ENCODE measurements at regions not wholly inside any gene's neighbourhood (a gene's known extent, or its start where the extent isn't known, plus 50 kb on each side); places are given as distances from the start of the nearest gene placed in this dataset.
"Not testable (repeated sequence)": the region's sequence is repeated elsewhere in the genome, so short reads cannot be mapped to it uniquely, and the experiment has no call there.

- no peaks in the 10 kb centered on the region for H3K9me1 ChIP-seq (ENCODE audit: control insufficient read depth, insufficient read depth, low read length)
- DNase-seq (ENCODE audit: extremely low read depth in 1 of 4, low spot score in 3 of 4) (no peak), FAIRE-seq (no peak), ATAC-seq (no peak)
- H3K36me3 ChIP-seq (ENCODE audit: control insufficient read depth, insufficient read depth, low read length) = no peaks in the 10 kb centered on the region
- TF ChIP-seq ZBTB8A (IDR thresholded peaks at IDR 0.05; ENCODE audit: partially characterized antibody) = no peak
- H3K9me3 ChIP-seq (replicated peaks; ENCODE audit: control insufficient read depth, insufficient read depth, low read depth, low read length) = no peaks in the 10 kb centered on the region; the same call in 1 of the 2 replicates
- POLR2A ChIA-PET = no interaction called here
- no peak overlapping the region for H3K4me3 ChIP-seq
- no peaks in the 10 kb centered on the region for H3K4me1 ChIP-seq (replicated peaks in 1 of 2; ENCODE audit: control insufficient read depth in 2 of 2, insufficient read depth in 2 of 2, low read length in 2 of 2)
- H3K79me2 ChIP-seq (ENCODE audit: control insufficient read depth, insufficient read depth, low read length) = no peaks in the 10 kb centered on the region
- no peaks in the 10 kb centered on the region for H3K27me3 ChIP-seq (ENCODE audit: control insufficient read depth in 2 of 2, insufficient read depth in 2 of 2, low read length in 2 of 2)
- BruUV-seq (replicated peaks) = no TSS peak
- 4% methylated on average over 2 of the region's 2 CpGs for WGBS (ENCODE audit: insufficient coverage, low coverage, missing lambda C conversion rate)
- H3K9ac ChIP-seq (ENCODE audit: insufficient read depth in 1 of 2, low read depth in 2 of 2, low read length in 2 of 2) = no peak overlapping the region
- CTCF ChIA-PET (ENCODE audit: low intra/inter-chr PET ratio) = no interaction called here
- H3K27ac ChIP-seq (ENCODE audit: extremely low read depth, low read depth, low read length) = no peak overlapping the region
- intact Hi-C loops (cut with micrococcal nuclease) (no loop called here), in situ Hi-C loops (cut with MboI) (loop anchor here (25.0 kb wide), 1 partner anchor 367 kb away; no protein-coding TSS in a partner anchor)
- H3K4me2 ChIP-seq (ENCODE audit: insufficient read depth, low read length) = no peak overlapping the region
- no peak overlapping the region for H2AFZ ChIP-seq (ENCODE audit: low read depth, low read length)
- no peaks in the 10 kb centered on the region for H4K20me1 ChIP-seq (replicated peaks; ENCODE audit: control insufficient read depth, insufficient read depth, low read length)
Measured at GRCh38 chr15:25095179-25095578, 140.4 kb downstream of the SNRPN start.

GRCh38 chr15:25099966-25100365 lies 145.2 kb downstream of the SNRPN start:
- H3K36me3 ChIP-seq (ENCODE audit: control insufficient read depth, insufficient read depth, low read length); H3K9me3 ChIP-seq (replicated peaks; ENCODE audit: control insufficient read depth, insufficient read depth, low read depth, low read length); intact Hi-C loops (cut with micrococcal nuclease); POLR2A ChIA-PET; H3K9me1 ChIP-seq (ENCODE audit: control insufficient read depth, insufficient read depth, low read length); ATAC-seq; CTCF ChIA-PET (ENCODE audit: low intra/inter-chr PET ratio); H3K4me3 ChIP-seq; H2AFZ ChIP-seq (ENCODE audit: low read depth, low read length); FAIRE-seq; H3K9ac ChIP-seq (ENCODE audit: insufficient read depth in 1 of 2, low read depth in 2 of 2, low read length in 2 of 2); H3K4me1 ChIP-seq (replicated peaks in 1 of 2; ENCODE audit: control insufficient read depth in 2 of 2, insufficient read depth in 2 of 2, low read length in 2 of 2); H4K20me1 ChIP-seq (replicated peaks; ENCODE audit: control insufficient read depth, insufficient read depth, low read length); BruUV-seq (replicated peaks); H3K27me3 ChIP-seq (ENCODE audit: control insufficient read depth in 2 of 2, insufficient read depth in 2 of 2, low read length in 2 of 2); H3K4me2 ChIP-seq (ENCODE audit: insufficient read depth, low read length); H3K79me2 ChIP-seq (ENCODE audit: control insufficient read depth, insufficient read depth, low read length); DNase-seq (ENCODE audit: extremely low read depth in 1 of 4, low spot score in 3 of 4); H3K27ac ChIP-seq (ENCODE audit: extremely low read depth, low read depth, low read length): not testable (repeated sequence)
- in situ Hi-C loops (cut with MboI) = loop anchor here (25.0 kb wide), 1 partner anchor 362 kb away; no protein-coding TSS in a partner anchor
- 2% methylated on average over 8 of the region's 8 CpGs for WGBS (ENCODE audit: insufficient coverage, low coverage, missing lambda C conversion rate)
